ENCODE measurements at regions not wholly inside any gene's neighbourhood (a gene's known extent, or its start where the extent isn't known, plus 50 kb on each side); places are given as distances from the start of the nearest gene placed in this dataset.

- Histone ChIP-seq H3K4me2 (ENCODE audit: insufficient read depth, insufficient read length, low read length) (no peak overlapping the region), H3K79me2 (ENCODE audit: insufficient read depth, low read length) (no peaks in the 10 kb centered on the region), H2BK5ac (ENCODE audit: insufficient read length, low read length) (no peak overlapping the region), H3K56ac (ENCODE audit: insufficient read length, low read depth, low read length) (no peak overlapping the region), H3T11ph (ENCODE audit: low read length) (no peak overlapping the region), H2BK15ac (ENCODE audit: low read depth, low read length) (no peak overlapping the region), H3K14ac (ENCODE audit: insufficient read depth, low read length) (no peak overlapping the region), H2BK12ac (ENCODE audit: insufficient read length, low read depth, low read length) (no peak overlapping the region), H2BK120ac (ENCODE audit: low read depth, low read length, poor library complexity, severe bottlenecking) (no peak overlapping the region), H2AK5ac (ENCODE audit: insufficient read length, low read length) (no peak overlapping the region), H3K4me1 (ENCODE audit: insufficient read depth, low read length) (no peaks in the 10 kb centered on the region), H4K8ac (replicated peaks; ENCODE audit: insufficient read length, low read depth, low read length) (no peak overlapping the region), H3K18ac (ENCODE audit: insufficient read length, low read depth, low read length) (no peak overlapping the region), H3K27me3 (ENCODE audit: insufficient read depth, low read length) (no peaks in the 10 kb centered on the region), H3K23me2 (ENCODE audit: insufficient read length, low read depth, low read length, poor library complexity, severe bottlenecking) (no peaks in the 10 kb centered on the region), H4K20me1 (ENCODE audit: control insufficient read depth, insufficient read depth, insufficient read length) (no peaks in the 10 kb centered on the region), H2BK20ac (ENCODE audit: low read depth, low read length, poor library complexity, severe bottlenecking) (no peak overlapping the region), H2AFZ (ENCODE audit: low read length) (no peak overlapping the region), H3K9ac (ENCODE audit: extremely low read depth, insufficient read length, low read length) (no peak overlapping the region), H3K27ac (ENCODE audit: insufficient read length, low read depth, low read length) (no peak overlapping the region), H3K23ac (ENCODE audit: insufficient read length, low read depth, low read length) (no peak overlapping the region), H3K4ac (ENCODE audit: low read depth, low read length) (no peak overlapping the region), H4K91ac (ENCODE audit: insufficient read length, low read depth, low read length) (no peak overlapping the region), H4K5ac (ENCODE audit: insufficient read length, low read depth, low read length) (no peak overlapping the region), H3K9me3 (ENCODE audit: control insufficient read depth, low read depth, low read length) (no peaks in the 10 kb centered on the region), H3K79me1 (ENCODE audit: insufficient read depth, low read depth, low read length, poor library complexity, severe bottlenecking) (no peaks in the 10 kb centered on the region)
- Mint-ChIP-seq H3K27me3 (ENCODE audit: low read depth) (no peaks in the 10 kb centered on the region), H3K4me3 (no peak overlapping the region), H3K27ac (no peak overlapping the region), H3K4me1 (peaks cover 5 to 17% of the 10 kb centered on the region in 2 experiments), H3K9me3 (no peaks in the 10 kb centered on the region), H3K36me3 (ENCODE audit: insufficient read depth in 1 of 3, low read depth in 3 of 3) (no peaks in the 10 kb centered on the region)
- no CpG with 5 or more reads among the region's 10 CpGs for whole genome bisulfite sequencing (ENCODE audit: extremely low coverage, insufficient read length, low lambda C conversion rate)
- DNase-seq, result no peak
- TF ChIP-seq, protein P1, sequence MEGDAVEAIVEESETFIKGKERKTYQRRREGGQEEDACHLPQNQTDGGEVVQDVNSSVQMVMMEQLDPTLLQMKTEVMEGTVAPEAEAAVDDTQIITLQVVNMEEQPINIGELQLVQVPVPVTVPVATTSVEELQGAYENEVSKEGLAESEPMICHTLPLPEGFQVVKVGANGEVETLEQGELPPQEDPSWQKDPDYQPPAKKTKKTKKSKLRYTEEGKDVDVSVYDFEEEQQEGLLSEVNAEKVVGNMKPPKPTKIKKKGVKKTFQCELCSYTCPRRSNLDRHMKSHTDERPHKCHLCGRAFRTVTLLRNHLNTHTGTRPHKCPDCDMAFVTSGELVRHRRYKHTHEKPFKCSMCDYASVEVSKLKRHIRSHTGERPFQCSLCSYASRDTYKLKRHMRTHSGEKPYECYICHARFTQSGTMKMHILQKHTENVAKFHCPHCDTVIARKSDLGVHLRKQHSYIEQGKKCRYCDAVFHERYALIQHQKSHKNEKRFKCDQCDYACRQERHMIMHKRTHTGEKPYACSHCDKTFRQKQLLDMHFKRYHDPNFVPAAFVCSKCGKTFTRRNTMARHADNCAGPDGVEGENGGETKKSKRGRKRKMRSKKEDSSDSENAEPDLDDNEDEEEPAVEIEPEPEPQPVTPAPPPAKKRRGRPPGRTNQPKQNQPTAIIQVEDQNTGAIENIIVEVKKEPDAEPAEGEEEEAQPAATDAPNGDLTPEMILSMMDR (conservative IDR thresholded peaks at IDR 0.05), result no peak
These were observed 223.2 kb downstream of the FGF9 start for GRCh38 chr13:21894091-21894490.
